HEK293 (cell line): ENCODE measurements at regions not wholly inside any gene's neighbourhood (a gene's known extent, or its start where the extent isn't known, plus 50 kb on each side); places are given as distances from the start of the nearest gene placed in this dataset.

ENCODE experiments used
- CTCF ChIA-PET: fragments of 350-600 bp; formaldehyde crosslinking; extraction: SDS; loops from one replicate; lab custom pipeline; 2021; ENCODE audit warnings: antibody characterized with exemption; lab: Yijun Ruan, JAX
- POLR2A ChIA-PET: fragments of 300-600 bp; formaldehyde crosslinking; extraction: SDS; loops from one replicate; lab custom pipeline; 2020; ENCODE audit warnings: antibody characterized with exemption, inconsistent platforms; lab: Yijun Ruan, JAX
- H3K27ac ChIP-seq: fragments of 200-500 bp; sonication (Bioruptor generic); 2 replicates; pipeline ENCODE4 v1.5.1; 2014; ENCODE audit warnings: low read depth, low read length, control low read depth, inconsistent platforms; ENCODE audit errors: extremely low read depth
- H3K36me3 ChIP-seq, 2 experiments: fragments of 200-500 bp in 1 of 2; sonication (Bioruptor generic) in 1 of 2; 1 replicate in 1 of 2; 2 replicates in 1 of 2; pipeline ENCODE4 v1.5.1; 2014 to 2017; ENCODE audit warnings: inconsistent platforms in 2 of 2, low read length in 2 of 2; ENCODE audit not compliant: control insufficient read depth in 2 of 2, insufficient read depth in 1 of 2
- H3K4me1 ChIP-seq: fragments of 200-500 bp; sonication (Bioruptor generic); 2 replicates; pipeline ENCODE4 v1.5.1; 2014; ENCODE audit warnings: mild to moderate bottlenecking, low read length, inconsistent platforms; ENCODE audit not compliant: control insufficient read depth, insufficient read depth
- H3K4me3 ChIP-seq: 2 replicates; pipeline ENCODE4 v1.5.1; 2011; ENCODE audit warnings: low read depth, mild to moderate bottlenecking, control low read depth, low read length, moderate library complexity
- H3K9me3 ChIP-seq: fragments of 200-500 bp; sonication (Bioruptor generic); 2 replicates; pipeline ENCODE4 v1.5.1; 2014; ENCODE audit warnings: low read depth, low read length, inconsistent platforms; ENCODE audit not compliant: control insufficient read depth, insufficient read depth
- BCL11A ChIP-seq: fragments of 450-650 bp; formaldehyde crosslinking; IDR thresholded peaks from 2 replicates; pipeline ENCODE4 v1.5.1; 2016; ENCODE audit warnings: low read depth, missing biosample characterization, missing genetic modification characterization
- KLF8 ChIP-seq: fragments of 450-650 bp; formaldehyde crosslinking; IDR thresholded peaks from 2 replicates; pipeline ENCODE4 v1.5.1; 2016; ENCODE audit warnings: missing biosample characterization, missing genetic modification characterization
- ZFP3 ChIP-seq: fragments of 450-650 bp; formaldehyde crosslinking; IDR thresholded peaks from 2 replicates; pipeline ENCODE4 v1.5.1; 2016; ENCODE audit warnings: low read depth, missing biosample characterization, missing genetic modification characterization
- ZNF157 ChIP-seq: fragments of 450-650 bp; formaldehyde crosslinking; IDR thresholded peaks from 2 replicates; pipeline ENCODE4 v1.5.1; 2016; ENCODE audit warnings: missing biosample characterization, missing genetic modification characterization
- ZNF324 ChIP-seq: fragments of 450-650 bp; formaldehyde crosslinking; IDR thresholded peaks from 2 replicates; pipeline ENCODE4 v1.5.1; 2016; ENCODE audit warnings: missing biosample characterization, missing genetic modification characterization
- ZNF341 ChIP-seq: fragments of 450-650 bp; formaldehyde crosslinking; IDR thresholded peaks from 2 replicates; pipeline ENCODE4; 2016; ENCODE audit warnings: low read depth, missing biosample characterization, missing genetic modification characterization
- ZNF366 ChIP-seq: fragments of 450-650 bp; formaldehyde crosslinking; conservative IDR thresholded peaks from 2 replicates; pipeline ENCODE4 v1.5.1; 2016; ENCODE audit warnings: missing biosample characterization, missing genetic modification characterization
- ZNF394 ChIP-seq: fragments of 450-650 bp; formaldehyde crosslinking; IDR thresholded peaks from 2 replicates; pipeline ENCODE4 v1.5.1; 2016; ENCODE audit warnings: missing biosample characterization, missing genetic modification characterization, mild to moderate bottlenecking, moderate library complexity, borderline replicate concordance
- ZNF571 ChIP-seq: fragments of 450-650 bp; formaldehyde crosslinking; IDR thresholded peaks from 2 replicates; pipeline ENCODE4 v1.5.0; 2017; ENCODE audit warnings: missing biosample characterization, missing genetic modification characterization
- ZNF624 ChIP-seq: fragments of 450-650 bp; formaldehyde crosslinking; IDR thresholded peaks from 2 replicates; pipeline ENCODE4 v1.5.1; 2017; ENCODE audit warnings: missing biosample characterization, missing genetic modification characterization
- TF ChIP-seq, protein P1 (sequence below): fragments of 450-650 bp; formaldehyde crosslinking; IDR thresholded peaks from 2 replicates; pipeline ENCODE4 v1.5.1; 2016; ENCODE audit warnings: missing biosample characterization, missing genetic modification characterization, borderline replicate concordance
- TF ChIP-seq, protein P2 (sequence below): fragments of 450-650 bp; formaldehyde crosslinking; IDR thresholded peaks from 2 replicates; pipeline ENCODE4 v1.5.1; 2016; ENCODE audit warnings: missing biosample characterization, missing genetic modification characterization
- TF ChIP-seq, protein P3 (sequence below): fragments of 450-650 bp; formaldehyde crosslinking; IDR thresholded peaks from 2 replicates; pipeline ENCODE4 v1.5.1; 2016; ENCODE audit warnings: missing biosample characterization, missing genetic modification characterization
- TF ChIP-seq, protein P4 (sequence below): fragments of 450-650 bp; formaldehyde crosslinking; IDR thresholded peaks from 2 replicates; pipeline ENCODE4 v1.5.1; 2016; ENCODE audit warnings: missing biosample characterization, missing genetic modification characterization, borderline replicate concordance
- TF ChIP-seq, protein P5 (sequence below): fragments of 450-650 bp; formaldehyde crosslinking; IDR thresholded peaks from 2 replicates; pipeline ENCODE4 v1.5.1; 2016; ENCODE audit warnings: missing biosample characterization, missing genetic modification characterization
- TF ChIP-seq, protein P6 (sequence below): fragments of 450-650 bp; formaldehyde crosslinking; IDR thresholded peaks from 2 replicates; pipeline ENCODE4 v1.5.1; 2016; ENCODE audit warnings: missing biosample characterization, missing genetic modification characterization

DNA sequence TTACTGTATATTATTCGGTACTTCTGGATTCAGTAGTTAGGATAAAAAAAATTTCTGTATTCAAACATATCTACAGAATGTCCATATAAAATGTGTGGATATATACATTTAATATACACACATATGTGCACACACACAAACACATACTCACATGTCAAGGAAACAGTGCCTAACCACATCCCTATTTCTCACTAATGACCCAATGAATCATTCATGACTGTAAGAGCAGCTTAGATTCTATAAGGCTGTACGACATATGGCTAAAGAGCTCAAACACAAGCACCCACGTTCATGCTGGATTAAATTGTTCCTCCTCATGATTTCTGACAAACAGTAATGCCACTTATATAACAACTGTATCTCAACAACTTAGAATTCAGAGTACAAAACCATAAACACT is 457.3 kb downstream of the ADCYAP1 start:
- CTCF ChIA-PET = no interaction called here
- TF ChIP-seq ZNF624 (tag by site-specific recombination) (no peak), ZNF157 (tag by site-specific recombination) (no peak), ZNF341 (tag by site-specific recombination) (no peak), ZNF394 (tag by site-specific recombination) (no peak), ZFP3 (no peak), KLF8 (no peak), ZNF571 (tag by site-specific recombination) (no peak), ZNF366 (no peak), ZNF324 (tag by site-specific recombination) (no peak), BCL11A (tag by site-specific recombination) (no peak)
- TF ChIP-seq, protein P1, sequence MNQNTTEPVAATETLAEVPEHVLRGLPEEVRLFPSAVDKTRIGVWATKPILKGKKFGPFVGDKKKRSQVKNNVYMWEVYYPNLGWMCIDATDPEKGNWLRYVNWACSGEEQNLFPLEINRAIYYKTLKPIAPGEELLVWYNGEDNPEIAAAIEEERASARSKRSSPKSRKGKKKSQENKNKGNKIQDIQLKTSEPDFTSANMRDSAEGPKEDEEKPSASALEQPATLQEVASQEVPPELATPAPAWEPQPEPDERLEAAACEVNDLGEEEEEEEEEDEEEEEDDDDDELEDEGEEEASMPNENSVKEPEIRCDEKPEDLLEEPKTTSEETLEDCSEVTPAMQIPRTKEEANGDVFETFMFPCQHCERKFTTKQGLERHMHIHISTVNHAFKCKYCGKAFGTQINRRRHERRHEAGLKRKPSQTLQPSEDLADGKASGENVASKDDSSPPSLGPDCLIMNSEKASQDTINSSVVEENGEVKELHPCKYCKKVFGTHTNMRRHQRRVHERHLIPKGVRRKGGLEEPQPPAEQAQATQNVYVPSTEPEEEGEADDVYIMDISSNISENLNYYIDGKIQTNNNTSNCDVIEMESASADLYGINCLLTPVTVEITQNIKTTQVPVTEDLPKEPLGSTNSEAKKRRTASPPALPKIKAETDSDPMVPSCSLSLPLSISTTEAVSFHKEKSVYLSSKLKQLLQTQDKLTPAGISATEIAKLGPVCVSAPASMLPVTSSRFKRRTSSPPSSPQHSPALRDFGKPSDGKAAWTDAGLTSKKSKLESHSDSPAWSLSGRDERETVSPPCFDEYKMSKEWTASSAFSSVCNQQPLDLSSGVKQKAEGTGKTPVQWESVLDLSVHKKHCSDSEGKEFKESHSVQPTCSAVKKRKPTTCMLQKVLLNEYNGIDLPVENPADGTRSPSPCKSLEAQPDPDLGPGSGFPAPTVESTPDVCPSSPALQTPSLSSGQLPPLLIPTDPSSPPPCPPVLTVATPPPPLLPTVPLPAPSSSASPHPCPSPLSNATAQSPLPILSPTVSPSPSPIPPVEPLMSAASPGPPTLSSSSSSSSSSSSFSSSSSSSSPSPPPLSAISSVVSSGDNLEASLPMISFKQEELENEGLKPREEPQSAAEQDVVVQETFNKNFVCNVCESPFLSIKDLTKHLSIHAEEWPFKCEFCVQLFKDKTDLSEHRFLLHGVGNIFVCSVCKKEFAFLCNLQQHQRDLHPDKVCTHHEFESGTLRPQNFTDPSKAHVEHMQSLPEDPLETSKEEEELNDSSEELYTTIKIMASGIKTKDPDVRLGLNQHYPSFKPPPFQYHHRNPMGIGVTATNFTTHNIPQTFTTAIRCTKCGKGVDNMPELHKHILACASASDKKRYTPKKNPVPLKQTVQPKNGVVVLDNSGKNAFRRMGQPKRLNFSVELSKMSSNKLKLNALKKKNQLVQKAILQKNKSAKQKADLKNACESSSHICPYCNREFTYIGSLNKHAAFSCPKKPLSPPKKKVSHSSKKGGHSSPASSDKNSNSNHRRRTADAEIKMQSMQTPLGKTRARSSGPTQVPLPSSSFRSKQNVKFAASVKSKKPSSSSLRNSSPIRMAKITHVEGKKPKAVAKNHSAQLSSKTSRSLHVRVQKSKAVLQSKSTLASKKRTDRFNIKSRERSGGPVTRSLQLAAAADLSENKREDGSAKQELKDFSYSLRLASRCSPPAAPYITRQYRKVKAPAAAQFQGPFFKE (tag by site-specific recombination) = no peak
- TF ChIP-seq, protein P2, sequence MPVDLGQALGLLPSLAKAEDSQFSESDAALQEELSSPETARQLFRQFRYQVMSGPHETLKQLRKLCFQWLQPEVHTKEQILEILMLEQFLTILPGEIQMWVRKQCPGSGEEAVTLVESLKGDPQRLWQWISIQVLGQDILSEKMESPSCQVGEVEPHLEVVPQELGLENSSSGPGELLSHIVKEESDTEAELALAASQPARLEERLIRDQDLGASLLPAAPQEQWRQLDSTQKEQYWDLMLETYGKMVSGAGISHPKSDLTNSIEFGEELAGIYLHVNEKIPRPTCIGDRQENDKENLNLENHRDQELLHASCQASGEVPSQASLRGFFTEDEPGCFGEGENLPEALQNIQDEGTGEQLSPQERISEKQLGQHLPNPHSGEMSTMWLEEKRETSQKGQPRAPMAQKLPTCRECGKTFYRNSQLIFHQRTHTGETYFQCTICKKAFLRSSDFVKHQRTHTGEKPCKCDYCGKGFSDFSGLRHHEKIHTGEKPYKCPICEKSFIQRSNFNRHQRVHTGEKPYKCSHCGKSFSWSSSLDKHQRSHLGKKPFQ = no peak
- TF ChIP-seq, protein P3, sequence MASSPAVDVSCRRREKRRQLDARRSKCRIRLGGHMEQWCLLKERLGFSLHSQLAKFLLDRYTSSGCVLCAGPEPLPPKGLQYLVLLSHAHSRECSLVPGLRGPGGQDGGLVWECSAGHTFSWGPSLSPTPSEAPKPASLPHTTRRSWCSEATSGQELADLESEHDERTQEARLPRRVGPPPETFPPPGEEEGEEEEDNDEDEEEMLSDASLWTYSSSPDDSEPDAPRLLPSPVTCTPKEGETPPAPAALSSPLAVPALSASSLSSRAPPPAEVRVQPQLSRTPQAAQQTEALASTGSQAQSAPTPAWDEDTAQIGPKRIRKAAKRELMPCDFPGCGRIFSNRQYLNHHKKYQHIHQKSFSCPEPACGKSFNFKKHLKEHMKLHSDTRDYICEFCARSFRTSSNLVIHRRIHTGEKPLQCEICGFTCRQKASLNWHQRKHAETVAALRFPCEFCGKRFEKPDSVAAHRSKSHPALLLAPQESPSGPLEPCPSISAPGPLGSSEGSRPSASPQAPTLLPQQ = no peak
- TF ChIP-seq, protein P4, sequence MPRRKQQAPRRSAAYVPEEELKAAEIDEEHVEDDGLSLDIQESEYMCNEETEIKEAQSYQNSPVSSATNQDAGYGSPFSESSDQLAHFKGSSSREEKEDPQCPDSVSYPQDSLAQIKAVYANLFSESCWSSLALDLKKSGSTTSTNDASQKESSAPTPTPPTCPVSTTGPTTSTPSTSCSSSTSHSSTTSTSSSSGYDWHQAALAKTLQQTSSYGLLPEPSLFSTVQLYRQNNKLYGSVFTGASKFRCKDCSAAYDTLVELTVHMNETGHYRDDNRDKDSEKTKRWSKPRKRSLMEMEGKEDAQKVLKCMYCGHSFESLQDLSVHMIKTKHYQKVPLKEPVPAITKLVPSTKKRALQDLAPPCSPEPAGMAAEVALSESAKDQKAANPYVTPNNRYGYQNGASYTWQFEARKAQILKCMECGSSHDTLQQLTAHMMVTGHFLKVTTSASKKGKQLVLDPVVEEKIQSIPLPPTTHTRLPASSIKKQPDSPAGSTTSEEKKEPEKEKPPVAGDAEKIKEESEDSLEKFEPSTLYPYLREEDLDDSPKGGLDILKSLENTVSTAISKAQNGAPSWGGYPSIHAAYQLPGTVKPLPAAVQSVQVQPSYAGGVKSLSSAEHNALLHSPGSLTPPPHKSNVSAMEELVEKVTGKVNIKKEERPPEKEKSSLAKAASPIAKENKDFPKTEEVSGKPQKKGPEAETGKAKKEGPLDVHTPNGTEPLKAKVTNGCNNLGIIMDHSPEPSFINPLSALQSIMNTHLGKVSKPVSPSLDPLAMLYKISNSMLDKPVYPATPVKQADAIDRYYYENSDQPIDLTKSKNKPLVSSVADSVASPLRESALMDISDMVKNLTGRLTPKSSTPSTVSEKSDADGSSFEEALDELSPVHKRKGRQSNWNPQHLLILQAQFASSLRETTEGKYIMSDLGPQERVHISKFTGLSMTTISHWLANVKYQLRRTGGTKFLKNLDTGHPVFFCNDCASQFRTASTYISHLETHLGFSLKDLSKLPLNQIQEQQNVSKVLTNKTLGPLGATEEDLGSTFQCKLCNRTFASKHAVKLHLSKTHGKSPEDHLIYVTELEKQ (tag by site-specific recombination) = no peak
- TF ChIP-seq, protein P5, sequence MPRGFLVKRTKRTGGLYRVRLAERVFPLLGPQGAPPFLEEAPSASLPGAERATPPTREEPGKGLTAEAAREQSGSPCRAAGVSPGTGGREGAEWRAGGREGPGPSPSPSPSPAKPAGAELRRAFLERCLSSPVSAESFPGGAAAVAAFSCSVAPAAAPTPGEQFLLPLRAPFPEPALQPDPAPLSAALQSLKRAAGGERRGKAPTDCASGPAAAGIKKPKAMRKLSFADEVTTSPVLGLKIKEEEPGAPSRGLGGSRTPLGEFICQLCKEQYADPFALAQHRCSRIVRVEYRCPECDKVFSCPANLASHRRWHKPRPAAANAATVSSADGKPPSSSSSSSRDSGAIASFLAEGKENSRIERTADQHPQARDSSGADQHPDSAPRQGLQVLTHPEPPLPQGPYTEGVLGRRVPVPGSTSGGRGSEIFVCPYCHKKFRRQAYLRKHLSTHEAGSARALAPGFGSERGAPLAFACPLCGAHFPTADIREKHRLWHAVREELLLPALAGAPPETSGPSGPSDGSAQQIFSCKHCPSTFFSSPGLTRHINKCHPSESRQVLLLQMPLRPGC = no peak
- TF ChIP-seq, protein P6, sequence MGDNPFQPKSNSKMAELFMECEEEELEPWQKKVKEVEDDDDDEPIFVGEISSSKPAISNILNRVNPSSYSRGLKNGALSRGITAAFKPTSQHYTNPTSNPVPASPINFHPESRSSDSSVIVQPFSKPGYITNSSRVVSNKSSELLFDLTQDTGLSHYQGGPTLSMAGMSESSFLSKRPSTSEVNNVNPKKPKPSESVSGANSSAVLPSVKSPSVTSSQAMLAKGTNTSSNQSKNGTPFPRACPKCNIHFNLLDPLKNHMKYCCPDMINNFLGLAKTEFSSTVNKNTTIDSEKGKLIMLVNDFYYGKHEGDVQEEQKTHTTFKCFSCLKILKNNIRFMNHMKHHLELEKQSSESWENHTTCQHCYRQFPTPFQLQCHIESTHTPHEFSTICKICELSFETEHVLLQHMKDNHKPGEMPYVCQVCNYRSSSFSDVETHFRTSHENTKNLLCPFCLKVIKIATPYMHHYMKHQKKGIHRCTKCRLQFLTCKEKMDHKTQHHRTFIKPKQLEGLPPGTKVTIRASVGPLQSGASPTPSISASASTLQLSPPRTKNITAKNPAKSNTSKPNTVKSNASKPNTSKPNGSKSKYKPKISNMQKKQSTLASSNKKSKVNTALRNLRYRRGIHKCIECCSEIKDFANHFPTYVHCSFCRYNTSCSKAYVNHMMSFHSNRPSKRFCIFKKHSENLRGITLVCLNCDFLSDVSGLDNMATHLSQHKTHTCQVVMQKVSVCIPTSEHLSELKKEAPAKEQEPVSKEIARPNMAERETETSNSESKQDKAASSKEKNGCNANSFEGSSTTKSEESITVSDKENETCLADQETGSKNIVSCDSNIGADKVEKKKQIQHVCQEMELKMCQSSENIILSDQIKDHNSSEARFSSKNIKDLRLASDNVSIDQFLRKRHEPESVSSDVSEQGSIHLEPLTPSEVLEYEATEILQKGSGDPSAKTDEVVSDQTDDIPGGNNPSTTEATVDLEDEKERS = no peak
- no peaks in the 10 kb centered on the region for H3K36me3 ChIP-seq
- no peak overlapping the region for H3K4me3 ChIP-seq
- no peak overlapping the region for H3K27ac ChIP-seq
- no peaks in the 10 kb centered on the region for H3K4me1 ChIP-seq
- no peaks in the 10 kb centered on the region for H3K9me3 ChIP-seq
- POLR2A ChIA-PET = no interaction called here
